GM12874 (cell line): ENCODE measurements at regions not wholly inside any gene's neighbourhood (a gene's known extent, or its start where the extent isn't known, plus 50 kb on each side); places are given as distances from the start of the nearest gene placed in this dataset.

ENCODE experiments used
- TF ChIP-seq, protein P1 (sequence below): IDR thresholded peaks from 2 replicates; pipeline ENCODE4 v1.5.1; 2011; ENCODE audit warnings: low read depth, mild to moderate bottlenecking, control low read depth, low read length, moderate library complexity; ENCODE audit not compliant: insufficient read depth

DNA sequence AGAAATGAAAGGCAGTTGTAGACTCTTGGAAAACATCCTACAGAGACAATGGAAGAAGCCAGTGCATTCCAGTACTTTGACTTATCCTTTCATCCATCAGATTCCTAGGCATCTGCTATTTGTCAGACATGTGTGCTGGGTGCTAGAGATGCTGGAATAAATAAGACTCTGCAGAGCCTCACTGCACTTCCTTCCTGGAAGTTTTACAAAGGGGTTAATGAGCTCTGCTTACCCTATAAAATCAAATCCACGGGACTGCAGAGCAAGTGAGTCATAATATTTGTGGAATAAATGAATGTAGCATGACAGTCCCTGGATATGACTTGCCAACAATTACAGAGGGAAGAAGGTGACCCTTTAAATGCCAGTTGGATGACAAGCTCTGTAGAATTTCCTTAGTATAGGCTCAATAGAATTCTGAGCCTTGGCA is 52.7 kb upstream of the NPAS2 start:
- TF ChIP-seq, protein P1, sequence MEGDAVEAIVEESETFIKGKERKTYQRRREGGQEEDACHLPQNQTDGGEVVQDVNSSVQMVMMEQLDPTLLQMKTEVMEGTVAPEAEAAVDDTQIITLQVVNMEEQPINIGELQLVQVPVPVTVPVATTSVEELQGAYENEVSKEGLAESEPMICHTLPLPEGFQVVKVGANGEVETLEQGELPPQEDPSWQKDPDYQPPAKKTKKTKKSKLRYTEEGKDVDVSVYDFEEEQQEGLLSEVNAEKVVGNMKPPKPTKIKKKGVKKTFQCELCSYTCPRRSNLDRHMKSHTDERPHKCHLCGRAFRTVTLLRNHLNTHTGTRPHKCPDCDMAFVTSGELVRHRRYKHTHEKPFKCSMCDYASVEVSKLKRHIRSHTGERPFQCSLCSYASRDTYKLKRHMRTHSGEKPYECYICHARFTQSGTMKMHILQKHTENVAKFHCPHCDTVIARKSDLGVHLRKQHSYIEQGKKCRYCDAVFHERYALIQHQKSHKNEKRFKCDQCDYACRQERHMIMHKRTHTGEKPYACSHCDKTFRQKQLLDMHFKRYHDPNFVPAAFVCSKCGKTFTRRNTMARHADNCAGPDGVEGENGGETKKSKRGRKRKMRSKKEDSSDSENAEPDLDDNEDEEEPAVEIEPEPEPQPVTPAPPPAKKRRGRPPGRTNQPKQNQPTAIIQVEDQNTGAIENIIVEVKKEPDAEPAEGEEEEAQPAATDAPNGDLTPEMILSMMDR: no peak

DNA sequence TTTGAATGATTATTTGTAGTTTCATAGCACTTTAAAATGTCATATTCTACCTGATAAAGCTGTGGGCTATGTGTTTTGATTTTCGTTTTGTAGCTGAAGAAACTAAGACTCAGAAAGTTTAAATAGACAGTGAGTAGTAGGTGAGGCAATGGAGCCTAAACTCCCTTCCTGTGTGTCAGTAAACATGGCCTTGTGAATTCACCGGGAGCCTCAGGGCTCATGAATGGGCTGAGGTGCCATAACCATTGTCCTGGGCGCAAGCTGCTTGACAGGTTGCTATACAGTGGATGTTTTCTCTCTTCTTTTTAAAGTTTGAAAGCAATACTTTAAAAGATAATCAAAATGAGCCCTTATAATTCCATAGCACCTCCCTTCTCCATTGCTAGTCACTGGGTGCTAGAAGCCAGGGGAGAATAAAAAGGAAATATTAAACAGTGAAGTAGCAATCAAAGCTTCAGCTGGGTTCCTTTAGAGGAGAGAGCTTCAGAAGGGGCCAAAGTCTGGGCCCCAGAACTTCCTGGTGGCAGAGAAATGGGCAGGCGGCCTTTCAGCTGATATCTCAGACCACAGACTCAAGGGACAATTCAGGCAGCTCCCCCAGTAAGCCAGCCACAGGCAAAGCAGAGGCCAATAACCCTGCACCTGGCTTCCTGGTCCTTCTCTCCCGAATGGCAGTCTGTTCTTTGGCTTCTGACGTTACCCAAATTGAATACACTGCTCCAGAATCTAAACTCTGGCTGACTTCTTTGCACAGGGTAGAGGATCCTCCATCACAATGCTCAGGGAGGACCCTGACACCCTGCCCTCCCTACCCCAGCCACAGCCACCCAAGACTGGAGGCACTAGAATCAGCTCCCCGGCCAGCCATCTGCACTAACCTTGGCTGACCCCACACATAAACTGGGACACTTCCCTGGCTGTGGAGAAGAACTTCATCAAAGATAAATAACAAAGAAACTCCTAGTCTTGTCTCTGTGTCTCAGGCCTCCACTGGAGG is 51.8 kb upstream of the NPAS2 start:
- TF ChIP-seq, protein P1: no peak
